GM21619 (cell line): ENCODE measurements at regions not wholly inside any gene's neighbourhood (a gene's known extent, or its start where the extent isn't known, plus 50 kb on each side); places are given as distances from the start of the nearest gene placed in this dataset.

Experiments used
- ATAC-seq: cut with Tn5 transposase; IDR thresholded peaks from one replicate; pipeline ENCODE4 v1.9.1; 2021; ENCODE audit not compliant: unreplicated experiment

DNA sequence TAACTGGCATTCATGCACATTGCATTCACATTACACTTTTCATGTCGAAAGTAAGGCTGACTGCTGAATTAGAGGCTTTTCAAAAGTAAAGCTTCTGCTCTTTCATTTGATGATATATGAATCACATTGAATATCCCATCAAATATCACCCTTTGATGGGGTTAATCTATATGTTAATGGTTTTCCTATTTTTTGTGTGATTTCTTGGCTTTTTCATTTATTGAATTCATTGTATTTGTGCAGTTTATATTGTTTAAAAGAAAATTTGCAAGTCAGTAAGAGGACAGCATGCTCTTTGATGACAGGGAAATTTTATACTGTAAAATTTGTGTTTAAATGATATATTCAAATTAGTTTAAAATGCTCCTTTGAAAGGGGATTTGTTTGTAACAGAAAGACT is 344.1 kb downstream of the PCDH10 start:
- ATAC-seq: no peak

DNA sequence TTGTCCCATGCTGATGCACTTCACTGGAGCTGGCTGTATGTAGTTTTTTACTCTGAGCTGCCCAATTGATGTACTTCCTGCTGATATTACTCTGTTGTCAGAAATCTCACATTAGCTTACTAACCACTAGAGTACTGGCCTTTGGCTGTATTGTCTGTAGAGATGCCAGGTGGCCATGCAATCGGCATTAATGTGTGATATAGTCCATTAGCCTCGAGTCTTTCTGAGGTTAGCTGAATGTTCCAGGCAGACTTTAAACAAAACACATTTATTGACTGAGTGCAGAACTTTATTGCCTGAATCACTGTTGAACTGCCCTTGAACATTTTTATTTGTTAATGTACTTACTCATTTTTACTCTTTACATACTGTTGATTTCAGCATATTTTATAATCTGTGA is 335.2 kb downstream of the PCDH10 start:
- ATAC-seq: no peak

DNA sequence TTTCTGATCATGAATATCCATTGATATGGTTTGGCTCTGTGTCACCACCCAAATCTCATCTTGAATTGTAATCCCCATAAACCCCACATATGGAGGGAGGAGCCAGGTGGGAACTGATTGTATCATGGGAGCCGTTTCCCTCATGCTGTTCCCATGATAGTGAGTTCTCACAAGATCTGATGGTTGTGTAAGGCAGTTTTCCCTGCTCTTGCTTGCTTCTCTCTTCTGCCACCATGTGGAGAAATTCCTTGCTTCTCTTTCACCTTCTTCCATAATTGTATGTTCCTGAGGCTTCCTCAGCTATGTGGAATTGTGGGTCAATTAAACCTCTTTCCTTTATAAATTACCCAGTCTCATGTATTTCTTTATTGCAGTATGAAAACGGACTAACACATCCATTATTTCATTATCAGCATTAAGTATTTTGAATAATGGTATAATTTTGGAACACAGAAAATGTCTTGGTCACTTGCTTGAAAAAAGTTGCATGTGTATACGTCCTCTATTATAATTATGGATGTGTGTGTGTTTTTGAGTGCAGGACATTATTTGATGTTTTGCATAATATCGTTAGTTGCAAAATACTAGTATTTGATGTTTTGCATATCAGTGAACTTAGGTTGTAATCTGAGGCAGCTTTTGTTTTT is 334.6 kb downstream of the PCDH10 start:
- ATAC-seq: no peak

DNA sequence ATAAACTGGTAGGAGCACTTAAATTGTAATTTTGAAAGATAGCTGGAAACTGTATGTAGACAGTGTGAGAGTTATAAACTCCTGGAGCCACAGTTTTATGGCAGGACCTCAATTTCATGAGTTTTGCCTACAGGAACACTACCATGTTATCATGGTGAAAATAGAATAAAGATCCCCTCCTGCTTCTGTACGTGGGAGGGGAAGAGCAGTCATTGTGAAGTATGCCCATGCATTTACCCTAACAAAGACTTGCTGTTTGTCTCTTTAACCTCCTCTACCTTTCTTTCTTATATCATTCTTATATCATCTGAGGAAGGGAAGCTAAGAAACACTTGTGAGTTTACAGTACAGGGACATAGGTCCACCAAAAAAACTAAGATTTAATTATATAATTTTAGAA is 327.0 kb downstream of the PCDH10 start:
- no peak for ATAC-seq

DNA sequence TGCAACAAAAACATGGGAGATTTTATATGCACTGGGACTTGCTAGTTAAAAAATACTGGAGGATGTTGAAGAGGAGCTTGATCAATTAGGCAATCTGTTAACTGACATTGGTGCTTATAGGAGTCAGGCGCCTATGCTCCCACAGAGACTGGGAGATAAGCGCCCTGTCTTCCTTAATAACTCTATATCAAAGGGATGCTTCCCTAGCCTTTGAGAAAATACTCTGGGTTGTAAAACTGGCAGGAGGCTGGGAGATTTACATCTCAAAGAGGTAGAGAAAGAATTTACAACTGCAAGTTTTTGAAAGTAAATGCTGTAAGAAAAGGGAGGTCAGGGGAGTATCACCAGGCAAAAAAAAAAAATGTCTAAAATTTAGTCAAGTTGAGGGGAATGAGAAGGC is 325.4 kb downstream of the PCDH10 start:
- ATAC-seq: no peak

DNA sequence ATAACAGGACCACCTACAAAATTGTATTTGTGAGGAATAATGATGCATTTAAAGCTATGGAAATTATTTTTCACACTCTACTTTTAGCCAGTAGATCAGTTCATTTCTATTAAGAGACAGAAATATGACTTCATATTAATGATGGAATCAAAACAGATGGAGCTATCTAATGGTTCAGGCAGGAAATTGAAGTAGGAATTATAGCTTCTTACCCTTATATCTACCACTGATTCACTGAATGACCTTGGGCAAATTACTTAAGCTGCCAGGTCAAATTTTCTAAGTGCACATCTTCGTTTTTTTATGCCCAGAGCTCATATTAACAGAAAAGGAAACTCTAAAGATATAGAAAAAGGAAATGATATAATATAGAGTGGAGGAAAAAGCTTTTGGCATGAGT is 323.1 kb downstream of the PCDH10 start:
- ATAC-seq: no peak

DNA sequence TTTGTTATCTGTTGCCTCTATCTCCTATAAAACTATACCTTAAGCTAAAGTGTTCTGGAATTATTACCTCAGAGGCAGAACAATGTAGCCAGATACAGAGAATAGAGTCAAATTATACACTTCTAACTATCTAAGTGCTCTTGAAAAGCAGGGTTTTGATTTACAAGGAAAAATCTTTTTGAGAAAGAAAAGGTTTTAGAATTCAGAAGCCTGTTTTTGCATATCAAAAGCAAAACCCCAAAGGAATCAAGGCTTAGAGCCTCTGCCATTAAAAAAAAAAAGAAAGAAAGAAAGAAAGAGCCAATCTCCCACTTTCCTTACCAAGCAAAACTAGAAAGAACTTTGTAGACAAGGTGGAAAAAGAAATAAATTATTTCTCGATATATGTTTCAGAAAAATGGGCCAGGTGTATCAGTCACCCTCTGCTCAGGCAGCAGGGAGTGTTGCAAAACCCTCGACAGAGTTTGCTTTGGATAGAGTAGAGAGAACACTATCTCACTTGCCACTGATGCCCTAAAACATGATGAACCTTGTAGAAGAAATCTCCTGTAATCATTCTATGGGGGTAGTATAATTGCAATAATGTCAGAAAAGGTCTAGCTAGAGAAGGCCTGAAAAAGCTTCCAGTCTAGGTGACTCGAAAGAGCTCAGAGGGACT is 318.3 kb downstream of the PCDH10 start:
- no peak for ATAC-seq

DNA sequence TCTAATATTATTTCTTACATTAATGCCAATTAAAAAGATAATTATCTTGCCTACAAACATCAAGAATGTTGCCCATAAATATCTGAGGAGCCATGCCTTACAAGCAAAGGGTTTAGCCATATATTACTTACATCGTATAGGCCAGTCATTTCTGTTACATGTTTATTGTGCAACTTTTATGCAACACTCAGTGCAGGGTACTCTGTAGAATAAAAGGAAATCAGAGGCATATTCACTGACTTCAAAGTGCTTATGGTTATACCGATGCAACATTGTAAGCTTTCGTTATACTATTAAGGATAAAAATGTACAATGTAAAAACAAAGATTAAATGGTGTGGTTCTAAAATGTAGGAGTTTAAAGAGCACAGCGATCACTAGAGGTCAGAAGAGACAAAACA is 315.9 kb downstream of the PCDH10 start:
- ATAC-seq: no peak

DNA sequence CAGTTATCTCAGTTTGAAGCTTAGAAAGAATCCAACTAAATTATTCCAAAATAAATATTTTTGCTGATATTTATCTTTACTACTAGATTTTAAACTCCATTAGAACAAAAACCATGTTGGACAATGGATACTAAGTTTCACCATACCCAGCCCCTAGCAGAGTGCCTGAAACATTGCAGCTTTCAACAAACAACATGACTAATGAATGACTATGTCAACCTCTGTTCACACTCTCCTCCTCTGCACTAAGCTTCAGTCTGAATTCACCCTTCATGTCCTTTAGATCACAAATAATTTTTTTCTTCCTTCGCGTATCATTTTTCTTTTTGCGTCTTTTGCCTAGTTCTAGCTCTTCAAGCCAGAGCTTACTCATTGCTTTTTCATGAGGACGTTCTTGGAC is 315.2 kb downstream of the PCDH10 start:
- ATAC-seq: no peak

DNA sequence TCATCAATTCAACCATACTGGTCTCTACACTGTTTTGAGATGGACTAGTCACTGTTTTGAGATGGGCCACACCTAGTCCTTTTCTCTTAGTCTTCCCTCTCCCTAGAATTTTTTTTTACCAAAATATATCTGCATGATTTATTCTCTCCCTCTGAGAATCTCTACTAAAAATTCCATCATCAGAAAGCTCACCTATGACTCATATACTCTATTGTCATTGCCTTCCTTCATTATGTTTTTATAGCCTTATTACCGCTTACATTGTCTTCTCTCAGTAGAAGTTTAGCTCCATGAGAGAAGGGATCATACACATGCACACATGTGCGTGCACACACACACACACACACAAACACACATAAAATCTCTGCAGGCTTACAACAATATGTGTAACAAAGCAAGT is 303.6 kb downstream of the PCDH10 start:
- ATAC-seq: no peak

DNA sequence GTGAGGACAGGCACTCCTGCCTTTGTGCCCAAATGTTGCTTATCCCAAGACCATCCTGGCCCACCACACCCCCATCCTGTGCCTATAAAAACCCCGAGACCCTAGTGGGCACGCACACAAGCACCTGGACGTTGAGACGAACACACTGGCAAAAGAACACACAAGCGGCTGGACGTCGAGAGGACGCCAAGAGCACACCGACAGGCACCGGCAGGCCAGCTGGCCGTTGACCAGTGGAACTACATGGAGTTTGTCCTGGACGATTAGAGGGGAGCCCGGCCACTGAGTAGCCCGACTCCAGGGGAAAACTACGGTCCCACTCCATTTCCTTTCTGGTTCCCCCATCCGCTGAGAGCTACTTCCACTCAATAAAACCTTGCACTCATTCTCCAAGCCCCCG is 301.7 kb downstream of the PCDH10 start:
- no peak for ATAC-seq

DNA sequence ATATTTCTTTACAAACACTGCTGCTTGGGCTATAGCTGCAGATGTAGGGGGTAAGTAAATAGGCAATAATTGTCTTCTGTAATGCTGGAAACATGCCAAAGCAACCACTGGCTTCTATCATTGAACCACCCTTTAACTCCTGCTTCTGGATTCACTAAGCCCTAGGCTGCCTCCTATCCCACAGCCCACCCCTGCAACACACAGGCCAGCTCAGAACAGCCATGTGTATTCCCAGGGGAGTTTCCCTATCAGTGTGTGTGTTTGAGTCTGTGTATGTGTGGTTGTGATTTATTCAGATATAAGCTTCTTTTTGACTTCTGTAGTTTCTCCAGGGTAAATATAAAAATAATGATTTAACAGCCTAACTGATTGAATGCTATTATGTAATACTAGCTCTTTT is 291.3 kb downstream of the PCDH10 start:
- ATAC-seq: no peak

DNA sequence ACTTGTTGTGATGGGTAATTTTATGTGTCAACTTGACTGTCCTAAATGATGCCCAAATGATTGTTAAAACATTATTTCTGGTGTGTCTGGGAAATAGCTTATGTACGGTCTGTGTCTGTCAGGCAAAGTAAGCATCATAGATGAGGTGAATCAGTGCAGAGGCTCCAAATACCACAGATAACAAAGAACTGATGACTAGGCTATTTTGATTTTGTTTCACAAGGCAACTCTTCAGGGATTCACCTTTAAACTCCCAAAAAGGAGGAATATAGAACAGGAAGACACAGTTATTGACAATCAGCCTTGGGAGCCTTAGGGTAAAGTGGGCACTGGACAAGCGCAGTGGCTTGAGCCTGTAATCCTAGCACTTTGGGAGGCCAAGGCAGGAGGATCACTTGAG is 290.7 kb downstream of the PCDH10 start:
- ATAC-seq: no peak

DNA sequence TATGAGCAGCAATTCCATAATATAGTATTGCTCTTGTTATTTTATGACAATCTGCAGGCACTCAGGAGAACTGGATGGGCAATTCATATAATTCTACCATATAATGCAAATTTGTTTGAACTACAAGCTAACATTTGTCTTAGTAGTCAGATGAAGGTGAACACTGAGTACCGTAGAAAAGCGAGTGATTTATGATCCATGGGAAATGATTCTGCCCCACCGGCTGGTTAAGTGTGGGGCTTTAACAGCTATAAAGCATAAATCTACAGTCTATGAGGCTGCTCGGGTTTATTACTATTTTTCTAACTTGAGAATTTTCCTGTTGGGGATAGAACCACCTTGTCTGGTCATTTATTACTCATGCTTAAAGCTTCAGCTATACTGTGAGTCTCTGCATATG is 275.5 kb downstream of the PCDH10 start:
- ATAC-seq: no peak

DNA sequence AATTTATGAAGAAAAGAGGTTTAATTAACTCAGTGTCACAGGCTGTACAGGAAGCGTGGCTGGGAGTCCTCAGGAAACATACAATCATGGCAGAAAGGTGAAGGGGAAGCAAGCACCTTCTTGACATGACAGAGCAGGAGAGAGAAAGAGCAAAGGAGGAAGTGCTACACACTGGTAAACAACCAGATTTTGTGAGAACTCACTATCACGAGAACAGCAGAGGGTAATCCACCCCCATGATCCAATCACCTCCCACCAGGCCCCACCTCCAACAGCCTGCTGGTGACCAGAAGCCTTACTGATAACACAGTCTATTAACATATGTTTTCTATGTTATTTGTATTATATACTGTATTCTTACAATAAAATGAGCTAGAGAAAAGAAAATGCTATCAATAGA is 254.8 kb downstream of the PCDH10 start:
- ATAC-seq: no peak

DNA sequence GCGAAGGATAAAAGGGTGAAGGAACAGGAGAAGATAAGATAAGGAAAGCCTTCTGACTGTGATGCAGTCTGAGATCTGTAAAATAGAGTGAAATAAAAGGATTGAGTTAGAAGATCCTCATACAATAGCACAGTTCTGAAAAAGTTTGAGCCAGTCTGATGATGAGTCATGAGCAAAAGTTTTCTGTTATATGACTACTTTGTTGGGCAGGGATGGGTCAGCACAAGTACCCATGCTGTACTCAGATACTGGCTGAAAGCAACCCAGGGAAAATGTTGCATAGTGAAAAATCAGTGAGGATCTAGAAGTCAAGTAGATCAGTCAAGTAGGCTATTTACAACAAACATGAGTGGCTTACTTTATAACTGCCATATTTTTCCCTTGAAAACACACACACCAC is 253.5 kb downstream of the PCDH10 start:
- no peak for ATAC-seq

DNA sequence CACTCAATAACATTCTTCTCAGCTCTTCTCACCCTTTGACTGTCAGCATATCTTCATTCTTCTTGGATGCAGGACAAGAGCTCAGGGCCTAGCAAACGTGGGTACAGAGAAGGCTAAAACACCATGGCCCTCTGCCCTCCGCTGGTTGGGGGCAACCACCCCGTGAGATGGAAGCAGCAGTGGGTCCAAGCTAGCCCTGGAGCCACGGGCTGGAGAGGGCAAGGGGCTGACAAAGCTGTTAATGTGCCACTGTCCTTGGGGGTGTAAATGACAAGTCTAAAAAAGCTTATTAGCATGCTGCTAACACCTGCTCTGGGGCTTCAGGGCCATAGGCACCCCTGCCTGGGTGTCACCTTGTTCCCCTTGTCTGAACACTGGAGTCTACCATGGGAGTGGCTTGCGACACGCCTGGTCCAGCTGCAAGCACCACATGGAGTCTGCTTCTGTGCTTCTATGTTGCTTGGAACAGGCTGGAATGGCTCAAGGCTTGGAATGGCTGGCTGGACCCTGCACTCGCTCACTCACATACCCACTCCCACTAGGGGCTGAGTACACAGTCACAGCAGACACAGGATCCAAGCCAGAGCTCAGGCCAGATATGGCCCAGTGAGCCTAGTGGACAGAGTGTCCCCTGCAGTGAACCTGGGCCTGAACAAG is 246.0 kb downstream of the PCDH10 start:
- no peak for ATAC-seq

DNA sequence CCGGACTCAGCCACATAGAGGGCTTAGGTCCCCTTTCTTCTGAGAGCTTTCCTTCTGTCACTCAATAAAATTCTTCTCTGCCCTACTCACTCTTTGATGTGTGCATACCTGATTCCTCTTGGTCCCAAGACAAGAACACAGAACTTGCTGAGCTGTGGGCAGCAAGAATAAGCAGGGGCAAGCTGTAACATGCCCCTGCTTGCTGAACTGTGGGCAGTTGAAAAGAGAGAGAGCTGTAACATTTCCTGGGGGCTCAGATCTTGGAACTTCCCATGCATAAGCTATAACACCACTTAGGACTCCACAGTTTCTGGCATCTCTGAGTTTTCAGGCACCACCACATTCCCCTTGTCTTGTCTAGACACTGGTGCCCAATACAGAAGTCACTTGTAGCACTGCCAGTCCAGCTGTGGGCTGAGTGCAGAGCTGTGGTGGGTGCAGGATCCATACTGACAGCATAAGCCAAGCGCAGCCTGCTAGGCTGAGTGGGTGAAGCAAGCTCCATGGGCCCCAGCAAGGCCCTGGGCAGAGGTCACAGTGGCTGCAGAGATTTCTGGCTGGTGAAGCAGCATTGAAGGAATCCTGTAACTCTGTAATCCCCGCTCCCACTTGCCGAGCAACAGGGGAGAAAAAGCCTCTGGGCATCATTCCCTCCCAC is 241.2 kb downstream of the PCDH10 start:
- no peak for ATAC-seq

DNA sequence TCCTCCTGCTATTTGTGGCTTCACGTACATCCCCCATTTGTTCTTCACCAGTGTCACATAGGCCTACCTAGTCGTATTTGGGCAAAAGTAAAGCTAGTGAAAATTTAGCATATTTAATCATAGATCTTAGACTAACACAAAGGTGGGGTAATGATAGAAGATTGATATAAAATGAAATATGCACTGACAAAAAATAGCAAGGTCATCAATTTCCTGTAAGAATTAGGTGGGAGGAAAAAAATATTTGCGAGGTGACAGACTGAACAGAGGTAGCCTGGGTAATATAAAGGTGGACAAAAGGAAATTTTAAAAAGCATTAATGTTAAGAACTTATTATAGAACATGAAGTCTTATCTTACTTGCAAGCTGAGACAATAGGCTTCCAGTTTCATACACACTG is 239.9 kb downstream of the PCDH10 start:
- ATAC-seq: no peak

DNA sequence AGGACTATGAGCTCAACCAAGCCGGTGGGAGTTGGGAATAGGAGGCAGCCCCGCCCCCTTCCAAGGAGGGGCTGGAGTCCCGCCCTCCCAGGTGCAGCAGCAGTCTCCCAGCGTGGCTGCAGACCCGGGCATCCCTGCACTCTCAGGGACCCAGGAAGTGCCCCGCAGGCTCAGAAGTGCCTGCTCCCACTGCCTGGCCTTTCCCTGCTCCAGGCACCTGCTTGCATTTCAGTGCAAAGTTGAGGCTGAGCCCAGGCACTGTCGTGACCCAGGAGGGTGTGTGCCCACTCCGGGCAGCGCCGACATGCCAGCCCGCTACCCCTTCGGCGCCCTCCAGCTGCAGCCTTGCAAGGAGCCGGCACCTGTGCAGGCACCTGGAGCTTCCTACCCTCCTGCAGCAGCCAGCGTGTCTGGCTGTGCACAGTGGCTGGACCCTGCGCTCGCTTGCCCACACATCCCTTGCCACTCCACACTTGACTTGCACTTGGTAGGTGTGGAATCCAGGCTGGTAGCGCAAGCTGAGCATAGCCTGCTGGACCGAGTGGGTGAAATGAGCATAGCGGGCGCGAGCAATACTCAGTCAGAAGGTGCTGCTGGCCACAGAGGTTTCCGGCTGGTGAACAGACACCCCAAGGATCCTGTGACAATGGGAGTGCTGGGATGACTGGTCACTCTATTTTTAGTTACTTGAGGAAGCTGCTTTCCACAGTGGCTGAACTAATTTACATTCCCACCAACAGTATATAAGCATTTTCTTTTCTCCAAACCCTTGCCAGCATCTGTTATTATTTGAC is 236.3 kb downstream of the PCDH10 start:
- ATAC-seq: no peak

DNA sequence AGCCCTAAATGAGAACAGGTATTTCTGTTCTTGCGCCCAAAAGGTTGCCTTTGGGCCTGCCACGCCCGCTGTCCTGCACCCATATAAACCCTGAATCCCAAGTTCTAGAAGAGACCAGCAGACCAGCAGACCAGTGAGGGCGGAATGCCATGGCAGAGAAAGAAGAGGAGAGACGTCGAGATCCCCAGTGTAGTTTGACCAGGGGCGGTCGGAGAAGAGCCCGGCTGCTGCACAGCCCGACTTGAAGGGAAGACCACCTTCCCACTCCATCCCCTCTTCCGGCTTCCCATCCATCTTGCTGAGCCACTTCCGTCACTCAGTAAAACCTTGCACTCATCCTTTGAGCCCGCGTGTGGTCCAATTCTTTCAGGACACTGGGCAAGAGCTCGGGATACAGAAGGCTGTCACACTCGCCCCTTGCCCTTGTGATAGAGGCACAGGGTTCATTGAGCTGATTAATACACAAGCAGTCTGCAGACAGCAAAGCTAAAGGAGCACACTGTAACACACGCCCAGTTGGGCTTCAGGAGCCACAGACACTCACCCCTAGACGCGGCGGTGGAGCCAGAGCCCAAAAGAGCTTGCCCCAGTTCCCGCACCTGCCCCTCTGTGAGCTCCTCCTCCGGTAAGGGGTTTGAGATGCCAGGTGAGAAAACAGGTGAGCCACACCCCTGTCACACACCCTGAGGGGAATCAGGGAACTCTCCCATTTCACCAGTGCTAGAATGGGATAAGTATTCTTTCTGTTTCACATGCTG is 230.8 kb downstream of the PCDH10 start:
- no peak for ATAC-seq
